Activated naive CD8-positive, alpha-beta T cell (primary cell): ENCODE measurements at regions not wholly inside any gene's neighbourhood (a gene's known extent, or its start where the extent isn't known, plus 50 kb on each side); places are given as distances from the start of the nearest gene placed in this dataset.
"Not testable (repeated sequence)": the region's sequence is repeated elsewhere in the genome, so short reads cannot be mapped to it uniquely, and the experiment has no call there.

Experiments
- H3K27ac Mint-ChIP-seq: one replicate; pipeline ENCODE4 v1.8.0; 2021; ENCODE audit warnings: mixed read lengths
- H3K27me3 Mint-ChIP-seq: one replicate; pipeline ENCODE4 v1.8.0; 2021; ENCODE audit warnings: mixed read lengths
- H3K36me3 Mint-ChIP-seq: one replicate; pipeline ENCODE4 v1.8.0; 2021; ENCODE audit warnings: mixed read lengths
- H3K4me1 Mint-ChIP-seq: one replicate; pipeline ENCODE4 v1.8.0; 2021; ENCODE audit warnings: low read depth, mixed read lengths
- H3K4me3 Mint-ChIP-seq: one replicate; pipeline ENCODE4 v1.8.0; 2021; ENCODE audit warnings: mild to moderate bottlenecking, mixed read lengths
- H3K9me3 Mint-ChIP-seq: one replicate; pipeline ENCODE4 v1.8.0; 2021; ENCODE audit warnings: low read depth, mixed read lengths

GRCh38 chr4:188958346-188958745 lies 819.1 kb downstream of the TRIML1 start:
- peaks cover 12% of the 10 kb centered on the region for H3K9me3 Mint-ChIP-seq

GRCh38 chr4:188959424-188959823 lies 820.2 kb downstream of the TRIML1 start:
- H3K27me3 Mint-ChIP-seq, result no peaks in the 10 kb centered on the region
- no peak overlapping the region for H3K4me3 Mint-ChIP-seq
- no peaks in the 10 kb centered on the region for H3K4me1 Mint-ChIP-seq
- peaks cover 12% of the 10 kb centered on the region for H3K9me3 Mint-ChIP-seq
- H3K36me3 Mint-ChIP-seq, result no peaks in the 10 kb centered on the region
- H3K27ac Mint-ChIP-seq, result no peak overlapping the region

More at GRCh38 chr4:188958346-188958745, 819.1 kb downstream of the TRIML1 start:
- Mint-ChIP-seq H3K27ac (no peak overlapping the region), H3K4me3 (no peak overlapping the region), H3K36me3 (no peaks in the 10 kb centered on the region), H3K4me1 (no peaks in the 10 kb centered on the region), H3K27me3 (no peaks in the 10 kb centered on the region)

DNA sequence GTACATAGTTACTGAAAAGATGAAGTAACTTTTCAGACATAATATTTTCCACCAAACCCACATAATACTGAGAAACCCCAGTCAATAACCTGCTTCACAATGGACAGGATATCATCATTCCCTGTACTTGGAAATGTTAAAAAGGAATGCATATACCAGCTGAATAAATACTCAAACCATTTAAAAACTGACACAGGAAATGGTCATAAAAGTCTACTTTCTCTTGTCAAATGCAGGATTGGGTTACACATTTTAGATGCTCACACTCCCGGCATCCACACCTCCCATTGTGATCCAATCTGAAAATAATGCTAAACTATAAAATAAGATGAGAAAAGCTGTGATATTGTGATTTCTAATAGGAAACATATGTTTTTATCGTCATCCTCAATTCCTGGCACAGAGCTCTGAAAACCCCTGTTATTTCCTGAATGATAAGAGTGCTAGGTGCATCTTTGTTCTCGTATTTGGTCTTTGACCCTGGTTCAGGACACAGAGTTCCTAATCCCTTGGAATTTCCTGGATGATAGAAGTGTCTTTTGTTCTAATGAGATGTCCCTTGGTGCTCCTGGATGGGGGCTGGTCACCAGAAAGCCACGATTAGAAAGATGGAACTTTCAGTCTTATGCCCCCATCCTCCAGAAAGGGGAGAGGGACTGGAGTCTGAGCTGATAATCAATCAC lies 821.3 kb downstream of the TRIML1 start:
- Mint-ChIP-seq H3K27ac (no peak overlapping the region), H3K4me3 (no peak overlapping the region), H3K27me3 (no peaks in the 10 kb centered on the region), H3K36me3 (no peaks in the 10 kb centered on the region), H3K4me1 (no peaks in the 10 kb centered on the region), H3K9me3 (peaks cover 17% of the 10 kb centered on the region)

DNA sequence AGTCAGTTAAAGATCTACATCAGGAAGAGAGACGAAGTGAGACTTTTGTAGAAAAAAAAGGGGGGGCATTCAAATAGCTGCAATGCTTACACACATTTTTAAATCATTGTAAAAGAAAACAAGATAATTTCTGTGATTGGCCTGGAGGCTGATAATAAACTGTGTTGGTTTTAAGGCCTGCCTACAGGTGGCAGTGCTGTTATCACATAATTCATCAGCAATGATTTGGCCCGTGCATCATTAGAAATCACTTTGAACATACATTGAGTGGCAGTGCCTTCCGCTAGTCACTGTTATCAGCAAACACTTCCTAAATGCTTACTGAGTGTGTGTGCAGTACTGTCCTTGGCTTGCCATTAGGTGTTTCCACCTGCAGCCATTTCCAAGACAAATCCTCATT lies 831.9 kb downstream of the TRIML1 start:
- H3K36me3 Mint-ChIP-seq, result peaks cover 2% of the 10 kb centered on the region
- H3K27me3 Mint-ChIP-seq, result no peaks in the 10 kb centered on the region
- peaks cover 4% of the 10 kb centered on the region for H3K9me3 Mint-ChIP-seq
- H3K27ac Mint-ChIP-seq, result no peak overlapping the region
- no peak overlapping the region for H3K4me3 Mint-ChIP-seq
- H3K4me1 Mint-ChIP-seq, result no peaks in the 10 kb centered on the region

DNA sequence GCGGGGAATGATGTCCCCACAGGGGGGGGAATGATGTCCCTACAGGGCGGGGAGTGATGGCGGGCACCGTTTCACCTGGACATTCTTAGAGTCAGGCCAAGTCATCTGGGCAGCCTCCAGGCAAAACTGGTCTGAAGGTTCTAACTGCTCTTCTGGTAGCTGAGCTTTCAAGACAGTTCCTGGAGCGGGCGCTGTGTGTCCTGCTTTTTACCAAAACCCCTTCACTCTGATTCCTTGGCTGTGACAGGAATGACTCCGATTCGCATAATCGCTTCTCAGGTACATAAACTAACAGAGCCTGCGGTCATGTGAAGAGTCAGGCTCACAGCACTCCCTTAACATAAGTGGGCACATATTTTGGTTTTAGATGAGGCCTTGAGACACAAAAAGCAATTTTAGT lies 836.0 kb downstream of the TRIML1 start:
- Mint-ChIP-seq H3K27me3 (no peaks in the 10 kb centered on the region), H3K27ac (no peak overlapping the region), H3K36me3 (peaks cover 2% of the 10 kb centered on the region), H3K4me3 (no peak overlapping the region), H3K9me3 (peaks cover 4% of the 10 kb centered on the region), H3K4me1 (no peaks in the 10 kb centered on the region)

DNA sequence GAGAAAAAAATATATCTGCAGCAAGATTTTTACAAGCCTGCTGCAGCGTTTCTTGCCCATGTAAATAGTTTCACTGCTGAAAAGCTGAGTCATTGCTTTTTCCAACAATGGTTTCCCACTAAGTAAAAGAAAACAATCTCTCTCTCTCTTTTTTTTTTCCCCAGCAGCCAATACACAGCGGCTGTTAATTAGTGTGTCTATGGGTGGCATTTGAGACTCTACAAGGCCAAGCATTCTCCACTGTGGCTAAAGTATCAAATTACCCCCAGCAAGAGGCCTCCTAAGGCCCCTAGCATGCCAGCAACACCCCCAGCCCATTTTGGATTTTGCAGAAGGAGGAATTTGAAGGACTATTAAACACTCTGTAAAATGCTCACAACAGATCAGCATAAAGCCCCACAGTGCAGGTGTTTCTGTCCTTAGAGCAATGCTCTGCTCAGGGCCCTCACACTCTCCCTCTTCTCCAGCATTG lies 837.4 kb downstream of the TRIML1 start:
- no peaks in the 10 kb centered on the region for H3K4me1 Mint-ChIP-seq
- peaks cover 2% of the 10 kb centered on the region for H3K36me3 Mint-ChIP-seq
- no peak overlapping the region for H3K27ac Mint-ChIP-seq
- no peaks in the 10 kb centered on the region for H3K27me3 Mint-ChIP-seq
- peaks cover 4% of the 10 kb centered on the region for H3K9me3 Mint-ChIP-seq
- no peak overlapping the region for H3K4me3 Mint-ChIP-seq

DNA sequence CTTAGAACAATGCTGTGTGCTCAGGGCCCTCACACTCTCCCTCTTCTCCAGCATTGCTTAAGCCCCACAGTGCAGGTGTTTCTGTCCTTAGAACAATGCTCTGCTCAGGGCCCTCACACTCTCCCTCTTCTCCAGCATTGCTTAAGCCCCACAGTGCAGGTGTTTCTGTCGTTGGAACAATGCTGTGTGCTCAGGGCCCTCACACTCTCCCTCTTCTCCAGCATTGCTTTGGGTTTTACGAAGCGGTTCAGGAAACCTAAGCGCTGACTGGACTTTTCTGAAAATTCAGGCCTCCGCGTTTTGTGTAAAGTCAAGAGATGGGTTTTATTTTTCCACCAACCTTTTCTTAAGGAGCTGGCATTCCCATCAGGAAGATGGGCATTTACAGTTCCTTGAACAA lies 838.0 kb downstream of the TRIML1 start:
- H3K27ac Mint-ChIP-seq, H3K4me1 Mint-ChIP-seq, H3K36me3 Mint-ChIP-seq, H3K4me3 Mint-ChIP-seq, H3K9me3 Mint-ChIP-seq, H3K27me3 Mint-ChIP-seq: not testable (repeated sequence)

- H3K9me3 Mint-ChIP-seq, result peaks cover 3% of the 10 kb centered on the region
- no peaks in the 10 kb centered on the region for H3K27me3 Mint-ChIP-seq
- H3K27ac Mint-ChIP-seq, result no peak overlapping the region
- no peaks in the 10 kb centered on the region for H3K36me3 Mint-ChIP-seq
- no peak overlapping the region for H3K4me3 Mint-ChIP-seq
- no peaks in the 10 kb centered on the region for H3K4me1 Mint-ChIP-seq
Measured at GRCh38 chr4:188984518-188984917, 845.3 kb downstream of the TRIML1 start.

GRCh38 chr4:188986271-188986689 lies 847.0 kb downstream of the TRIML1 start:
- Mint-ChIP-seq H3K27ac (no peak overlapping the region), H3K27me3 (no peaks in the 10 kb centered on the region), H3K4me1 (no peaks in the 10 kb centered on the region), H3K36me3 (no peaks in the 10 kb centered on the region), H3K9me3 (peaks cover 3% of the 10 kb centered on the region), H3K4me3 (no peak overlapping the region)

GRCh38 chr4:188987011-188987410 lies 847.8 kb downstream of the TRIML1 start:
- Mint-ChIP-seq H3K4me1 (no peaks in the 10 kb centered on the region), H3K4me3 (no peak overlapping the region), H3K9me3 (peaks cover 3% of the 10 kb centered on the region), H3K27me3 (no peaks in the 10 kb centered on the region), H3K36me3 (no peaks in the 10 kb centered on the region), H3K27ac (no peak overlapping the region)

- H3K4me3 Mint-ChIP-seq, result no peak overlapping the region
- no peaks in the 10 kb centered on the region for H3K4me1 Mint-ChIP-seq
- peaks cover 6% of the 10 kb centered on the region for H3K9me3 Mint-ChIP-seq
- no peak overlapping the region for H3K27ac Mint-ChIP-seq
- H3K36me3 Mint-ChIP-seq, result no peaks in the 10 kb centered on the region
- H3K27me3 Mint-ChIP-seq, result no peaks in the 10 kb centered on the region
Measured at GRCh38 chr4:188988131-188988530, 848.9 kb downstream of the TRIML1 start.

- Mint-ChIP-seq H3K36me3 (no peaks in the 10 kb centered on the region), H3K27ac (no peak overlapping the region), H3K27me3 (no peaks in the 10 kb centered on the region), H3K9me3 (peaks cover 7% of the 10 kb centered on the region), H3K4me3 (no peak overlapping the region), H3K4me1 (no peaks in the 10 kb centered on the region)
Measured at GRCh38 chr4:188989371-188989770, 850.1 kb downstream of the TRIML1 start.

DNA sequence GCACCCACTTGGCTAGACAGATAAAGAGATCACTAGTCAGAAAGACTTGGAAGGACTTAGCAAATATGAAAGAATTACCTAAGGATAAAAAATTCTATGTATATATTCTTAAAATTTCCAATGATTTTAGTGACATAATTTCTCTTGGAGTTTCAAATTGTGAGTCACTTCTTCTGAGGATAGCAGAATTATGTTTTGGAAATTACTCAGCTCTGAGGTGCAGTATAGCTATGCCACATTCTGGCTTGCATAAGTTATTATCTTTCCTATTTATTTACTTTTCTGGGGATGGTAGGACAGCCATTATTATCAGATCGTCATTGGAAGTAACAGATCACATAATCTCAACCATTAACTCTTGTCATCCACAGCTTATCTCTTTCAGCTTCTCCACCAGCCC lies 853.5 kb downstream of the TRIML1 start:
- H3K27me3 Mint-ChIP-seq, result no peaks in the 10 kb centered on the region
- peaks cover 7% of the 10 kb centered on the region for H3K9me3 Mint-ChIP-seq
- no peaks in the 10 kb centered on the region for H3K4me1 Mint-ChIP-seq
- H3K36me3 Mint-ChIP-seq, result no peaks in the 10 kb centered on the region
- no peak overlapping the region for H3K27ac Mint-ChIP-seq
- H3K4me3 Mint-ChIP-seq, result no peak overlapping the region

- Mint-ChIP-seq H3K27ac (no peak overlapping the region), H3K9me3 (peaks cover 4% of the 10 kb centered on the region), H3K27me3 (no peaks in the 10 kb centered on the region), H3K4me3 (no peak overlapping the region), H3K36me3 (no peaks in the 10 kb centered on the region), H3K4me1 (no peaks in the 10 kb centered on the region)
Measured at GRCh38 chr4:188993871-188994270, 854.6 kb downstream of the TRIML1 start.

DNA sequence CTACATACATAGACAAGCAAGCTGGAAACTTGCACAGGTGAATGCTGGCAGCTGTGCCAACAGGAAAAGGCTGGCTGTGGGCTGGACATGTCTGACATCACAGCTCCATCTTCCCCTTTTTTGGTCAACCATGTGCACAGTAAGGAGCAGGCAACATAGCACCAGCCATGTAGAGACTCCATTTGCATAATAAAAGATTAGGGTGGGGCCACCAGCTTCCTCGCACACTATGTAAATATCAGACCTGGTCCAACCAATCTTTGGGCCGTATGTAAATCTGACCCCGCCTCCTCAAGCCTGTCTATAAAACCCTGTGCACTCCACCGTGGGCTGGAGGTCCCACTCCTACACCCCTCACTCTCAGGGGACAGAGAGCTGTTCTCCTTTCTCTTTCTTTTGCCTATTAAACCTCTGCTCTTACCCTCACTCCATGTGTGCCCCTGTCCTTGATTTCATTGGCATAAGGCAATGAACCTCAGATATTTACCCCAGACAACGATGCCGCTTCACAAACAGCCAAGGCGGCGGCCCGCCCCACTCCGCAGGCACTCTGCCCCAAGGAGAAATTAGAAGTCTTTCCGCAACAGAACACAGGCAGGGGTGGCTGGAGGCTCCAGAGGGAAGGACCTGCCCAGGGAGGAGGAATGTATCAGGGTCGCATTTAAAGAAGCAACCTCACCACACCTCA lies 862.2 kb downstream of the TRIML1 start:
- no peaks in the 10 kb centered on the region for H3K36me3 Mint-ChIP-seq
- no peaks in the 10 kb centered on the region for H3K27me3 Mint-ChIP-seq
- peaks cover 10% of the 10 kb centered on the region for H3K9me3 Mint-ChIP-seq
- H3K27ac Mint-ChIP-seq, result no peak overlapping the region
- no peaks in the 10 kb centered on the region for H3K4me1 Mint-ChIP-seq
- H3K4me3 Mint-ChIP-seq, result no peak overlapping the region
